Common myeloid progenitor, CD34-positive (primary cell): ENCODE measurements at regions not wholly inside any gene's neighbourhood (a gene's known extent, or its start where the extent isn't known, plus 50 kb on each side); places are given as distances from the start of the nearest gene placed in this dataset.

ENCODE experiments used
- CTCF ChIA-PET: fragments of 350-600 bp; sonication (Branson Sonifier 250); formaldehyde crosslinking; loops from one replicate; lab custom pipeline; 2021; ENCODE audit warnings: antibody characterized with exemption; lab: Charles Lee
- POLR2A ChIA-PET: fragments of 350-600 bp; sonication (Branson Sonifier 250); formaldehyde crosslinking; loops from one replicate; lab custom pipeline; 2021; ENCODE audit warnings: antibody characterized with exemption; lab: Charles Lee
- DNase-seq, 3 donors: peaks; one replicate each; pipeline versions ENCODE4 v3.0.0 to v3.0.0-alpha.2; 2013
- H3K27ac ChIP-seq, 2 experiments: 1 replicate in 1 of 2; 2 replicates in 1 of 2; pipeline ENCODE4 v1.7.0; 2013; ENCODE audit warnings: inconsistent platforms in 2 of 2, low read length in 2 of 2, mild to moderate bottlenecking in 2 of 2, low read depth in 1 of 2, moderate library complexity in 1 of 2; ENCODE audit not compliant: severe bottlenecking in 2 of 2, insufficient read depth in 1 of 2, poor library complexity in 1 of 2
- H3K27me3 ChIP-seq, 5 experiments: replicated peaks in 2 of 5; 1 replicate in 3 of 5; 2 replicates in 2 of 5; pipeline versions ENCODE4 v1.6.1 to v1.7.0; 2013; ENCODE audit warnings: low read length in 4 of 5, mild to moderate bottlenecking in 2 of 5, moderate library complexity in 2 of 5, inconsistent platforms in 1 of 5; ENCODE audit not compliant: insufficient read depth in 5 of 5, control insufficient read depth in 4 of 5
- H3K36me3 ChIP-seq, 4 experiments: 1 replicate in 2 of 4; 2 replicates in 2 of 4; pipeline versions ENCODE4 v1.6.1 to v1.7.0; 2013; ENCODE audit warnings: low read length in 3 of 4, control low read depth in 1 of 4, mild to moderate bottlenecking in 1 of 4; ENCODE audit not compliant: control insufficient read depth in 4 of 4, insufficient read depth in 4 of 4
- H3K4me1 ChIP-seq, 4 experiments: 1 replicate in 3 of 4; 2 replicates in 1 of 4; pipeline versions ENCODE4 v1.6.1 to v1.7.1; 2013; ENCODE audit warnings: low read length in 3 of 4, mild to moderate bottlenecking in 3 of 4, control low read depth in 1 of 4, inconsistent platforms in 1 of 4, moderate library complexity in 1 of 4; ENCODE audit not compliant: control insufficient read depth in 4 of 4, insufficient read depth in 4 of 4; ENCODE audit errors: control extremely low read depth in 1 of 4
- H3K4me3 ChIP-seq, 7 experiments: 1 replicate in 4 of 7; 2 replicates in 3 of 7; pipeline versions ENCODE4 v1.5.1 to v1.7.0; 2013; ENCODE audit warnings: mild to moderate bottlenecking in 7 of 7, low read length in 6 of 7, moderate library complexity in 6 of 7, inconsistent platforms in 2 of 7, low read depth in 2 of 7, control low read depth in 1 of 7; ENCODE audit not compliant: insufficient read depth in 4 of 7, control insufficient read depth in 1 of 7; ENCODE audit errors: extremely low read depth in 1 of 7
- H3K9me3 ChIP-seq, 5 experiments: 1 replicate in 4 of 5; 2 replicates in 1 of 5; pipeline versions ENCODE4 v1.6.1 to v1.7.1; 2013; ENCODE audit warnings: low read length in 4 of 5, mild to moderate bottlenecking in 2 of 5, inconsistent platforms in 1 of 5, low read depth in 1 of 5, moderate library complexity in 1 of 5; ENCODE audit not compliant: control insufficient read depth in 4 of 5, insufficient read depth in 2 of 5; ENCODE audit errors: control extremely low read depth in 1 of 5
- WGBS: methylation state at CpG from one replicate; pipeline ENCODE4 v1.1.5; 2013; ENCODE audit not compliant: insufficient coverage; 5-methylcytosine and 5-hydroxymethylcytosine counted together

GRCh38 chr4:79850626-79851025, 222.4 kb downstream of the ANTXR2 start:
- Histone ChIP-seq H3K4me1 (peaks cover 0 to 5% (median 3%) of the 10 kb centered on the region in 4 experiments), H3K27ac (no peak overlapping the region), H3K36me3 (no peaks in the 10 kb centered on the region), H3K27me3 (no peaks in the 10 kb centered on the region), H3K4me3 (no peak overlapping the region), H3K9me3 (no peaks in the 10 kb centered on the region)
- DNase-seq: no peak
- 92% methylated on average over 1 of the region's 3 CpGs for WGBS
- ChIA-PET POLR2A (no interaction called here), CTCF (no interaction called here)

GRCh38 chr4:79848329-79848728, 224.7 kb downstream of the ANTXR2 start:
- no peaks in the 10 kb centered on the region for H3K27me3 ChIP-seq
- CTCF ChIA-PET: no interaction called here
- H3K9me3 ChIP-seq: peaks cover 0 to 12% (median 2%) of the 10 kb centered on the region in 5 experiments
- H3K4me1 ChIP-seq: no peaks in the 10 kb centered on the region
- no peak overlapping the region for H3K4me3 ChIP-seq
- POLR2A ChIA-PET: interaction anchor here (0.5 kb wide), 1 partner anchor 246 kb away, joined by 5 read pairs; no protein-coding TSS in a partner anchor
- no peak for DNase-seq
- WGBS: no CpG with 5 or more reads among the region's 1 CpG
- H3K27ac ChIP-seq: no peak overlapping the region
- no peaks in the 10 kb centered on the region for H3K36me3 ChIP-seq

DNA sequence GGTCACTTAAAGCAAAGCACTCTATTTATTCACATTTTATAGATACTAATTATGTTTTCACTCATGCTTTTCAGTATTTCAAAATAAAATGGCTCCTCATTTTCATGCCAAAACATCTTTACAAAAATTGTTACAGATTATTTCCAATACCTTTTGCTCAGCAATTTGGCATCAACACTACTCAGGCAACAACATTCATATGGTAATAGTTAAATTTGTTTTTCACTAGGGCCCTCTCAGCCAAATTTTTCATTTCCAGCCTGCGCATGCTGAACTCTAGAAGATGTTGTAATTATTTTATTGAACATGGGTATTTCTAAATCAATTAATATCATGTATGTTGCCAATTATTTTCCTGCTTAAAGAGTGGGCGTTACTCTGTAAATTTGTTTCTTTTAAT, 225.6 kb downstream of the ANTXR2 start:
- Histone ChIP-seq H3K4me3 (no peak overlapping the region), H3K9me3 (peaks cover 0 to 20% (median 3%) of the 10 kb centered on the region in 5 experiments), H3K36me3 (no peaks in the 10 kb centered on the region), H3K4me1 (no peaks in the 10 kb centered on the region), H3K27me3 (no peaks in the 10 kb centered on the region), H3K27ac (no peak overlapping the region)
- POLR2A ChIA-PET: no interaction called here
- CTCF ChIA-PET: no interaction called here
- WGBS: 100% methylated on average over 1 of the region's 2 CpGs
- no peak for DNase-seq

- Histone ChIP-seq H3K27ac (no peak overlapping the region), H3K4me3 (no peak overlapping the region), H3K36me3 (no peaks in the 10 kb centered on the region), H3K4me1 (no peaks in the 10 kb centered on the region), H3K27me3 (no peaks in the 10 kb centered on the region), H3K9me3 (peaks cover 2 to 33% (median 4%) of the 10 kb centered on the region in 5 experiments)
- ChIA-PET CTCF (no interaction called here), POLR2A (no interaction called here)
- DNase-seq: no peak
These were observed 230.9 kb downstream of the ANTXR2 start for GRCh38 chr4:79842162-79842561.

DNA sequence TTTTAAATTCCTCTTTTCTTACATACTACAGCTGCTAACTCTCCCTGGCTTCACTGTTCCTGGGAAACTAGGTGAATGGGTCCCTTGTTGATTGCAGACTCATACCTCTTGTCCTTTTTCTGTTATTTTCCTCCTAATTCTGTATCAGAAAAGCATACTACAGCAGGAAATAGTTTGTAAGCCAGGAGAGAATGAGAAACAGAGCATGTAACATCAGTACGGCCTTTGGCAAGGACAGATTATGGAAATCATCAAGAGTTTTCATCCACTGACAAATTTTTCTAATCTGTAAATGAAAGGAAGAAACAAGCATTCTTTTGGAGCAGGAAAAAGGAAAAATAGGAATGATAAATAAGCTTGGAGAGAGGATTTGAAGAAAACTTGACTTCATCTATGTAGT, 239.2 kb downstream of the ANTXR2 start:
- WGBS: no CpG with 5 or more reads among the region's 1 CpG
- CTCF ChIA-PET: no interaction called here

GRCh38 chr4:79831701-79832514, 241.1 kb downstream of the ANTXR2 start:
- CTCF ChIA-PET: no interaction called here
- Histone ChIP-seq H3K4me1 (no peaks in the 10 kb centered on the region), H3K9me3 (peaks cover 0 to 7% (median 0%) of the 10 kb centered on the region in 5 experiments), H3K27me3 (no peaks in the 10 kb centered on the region), H3K36me3 (no peaks in the 10 kb centered on the region), H3K4me3 (no peak overlapping the region), H3K27ac (no peak overlapping the region)
- no peak for DNase-seq
- POLR2A ChIA-PET: no interaction called here

More for the DNA sequence above, 239.2 kb downstream of the ANTXR2 start:
- DNase-seq: no peak
- no peaks in the 10 kb centered on the region for H3K4me1 ChIP-seq
- POLR2A ChIA-PET: no interaction called here
- no peaks in the 10 kb centered on the region for H3K36me3 ChIP-seq
- H3K27me3 ChIP-seq: no peaks in the 10 kb centered on the region
- no peak overlapping the region for H3K4me3 ChIP-seq
- H3K27ac ChIP-seq: no peak overlapping the region
- H3K9me3 ChIP-seq: peaks cover 0 to 14% (median 0%) of the 10 kb centered on the region in 5 experiments

DNA sequence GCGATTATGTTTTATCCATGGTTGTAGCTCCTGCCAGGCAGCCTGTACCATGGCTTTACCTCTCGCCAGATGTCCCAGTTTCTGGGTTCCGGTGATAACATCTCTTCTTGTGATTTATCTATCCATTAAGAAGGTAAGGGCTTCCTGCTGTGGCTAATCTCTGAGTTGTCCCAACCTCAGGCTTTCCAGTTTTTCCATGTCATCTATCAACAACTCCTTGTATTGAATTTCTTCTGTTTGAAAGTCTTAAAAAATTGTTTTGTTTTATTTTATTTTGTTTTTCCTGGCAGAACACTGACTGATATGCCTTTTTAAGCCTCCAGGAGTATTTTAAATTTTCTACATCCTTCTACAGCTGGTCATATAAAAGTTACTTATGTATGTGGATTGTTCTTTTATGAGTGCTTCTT, 241.9 kb downstream of the ANTXR2 start:
- POLR2A ChIA-PET: no interaction called here
- WGBS: 62% methylated on average over 3 of the region's 3 CpGs
- Histone ChIP-seq H3K27me3 (no peaks in the 10 kb centered on the region), H3K4me1 (no peaks in the 10 kb centered on the region), H3K27ac (no peak overlapping the region), H3K9me3 (peaks cover 0 to 2% (median 0%) of the 10 kb centered on the region in 5 experiments), H3K4me3 (no peak overlapping the region), H3K36me3 (no peaks in the 10 kb centered on the region)
- no peak for DNase-seq
- CTCF ChIA-PET: no interaction called here
